NCI-H1694 treated with DMSO at 0.1 percent for 48 hours (cell line): ENCODE measurements at regions not wholly inside any gene's neighbourhood (a gene's known extent, or its start where the extent isn't known, plus 50 kb on each side); places are given as distances from the start of the nearest gene placed in this dataset.
A peak's percentile ranks its signal among the peaks of the same experiment; 100 is the strongest.
"Not testable (repeated sequence)": the region's sequence is repeated elsewhere in the genome, so short reads cannot be mapped to it uniquely, and the experiment has no call there.

Experiments used
- DNase-seq: peaks from one replicate; lab custom pipeline; 2025; lab: John Stamatoyannopoulos, UW

DNA sequence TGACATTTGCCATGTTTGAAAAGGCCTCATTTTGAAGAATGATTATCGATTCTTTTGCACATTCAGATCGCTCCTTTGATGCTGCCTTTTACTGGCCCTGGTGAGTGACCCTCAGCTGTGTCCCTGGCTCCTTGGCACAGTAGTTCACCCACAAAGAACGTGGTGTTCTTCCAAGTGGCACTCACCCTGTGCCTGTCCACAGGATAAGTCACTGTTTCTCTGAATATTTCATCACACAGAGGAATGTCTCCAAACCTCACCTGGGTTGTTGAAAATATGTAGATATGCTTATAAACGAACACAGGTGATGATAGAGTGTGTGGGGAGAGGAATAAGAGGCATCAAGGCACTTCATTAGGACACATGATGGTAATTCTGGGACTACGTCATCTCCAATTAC lies 810.7 kb downstream of the CCSER2 start:
- DNase-seq, result no peak

DNA sequence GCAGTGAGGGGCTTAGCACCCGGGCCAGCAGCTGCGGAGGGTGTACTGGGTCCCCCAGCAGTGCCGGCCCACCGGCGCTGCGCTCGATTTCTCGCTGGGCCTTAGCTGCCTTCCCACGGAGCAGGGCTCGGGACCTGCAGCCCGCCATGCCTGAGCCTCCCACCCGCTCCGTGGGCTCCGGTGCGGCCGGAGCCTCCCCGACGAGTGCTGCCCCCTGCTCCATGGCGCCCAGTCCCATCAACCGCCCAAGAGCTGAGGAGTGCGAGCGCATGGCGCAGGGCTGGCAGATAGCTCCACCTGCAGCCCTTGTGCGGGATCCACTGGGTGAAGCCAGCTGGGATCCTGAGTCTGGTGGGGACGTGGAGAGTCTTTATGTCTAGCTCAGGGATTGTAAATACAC lies 813.1 kb downstream of the CCSER2 start:
- DNase-seq, result not testable (repeated sequence)

DNA sequence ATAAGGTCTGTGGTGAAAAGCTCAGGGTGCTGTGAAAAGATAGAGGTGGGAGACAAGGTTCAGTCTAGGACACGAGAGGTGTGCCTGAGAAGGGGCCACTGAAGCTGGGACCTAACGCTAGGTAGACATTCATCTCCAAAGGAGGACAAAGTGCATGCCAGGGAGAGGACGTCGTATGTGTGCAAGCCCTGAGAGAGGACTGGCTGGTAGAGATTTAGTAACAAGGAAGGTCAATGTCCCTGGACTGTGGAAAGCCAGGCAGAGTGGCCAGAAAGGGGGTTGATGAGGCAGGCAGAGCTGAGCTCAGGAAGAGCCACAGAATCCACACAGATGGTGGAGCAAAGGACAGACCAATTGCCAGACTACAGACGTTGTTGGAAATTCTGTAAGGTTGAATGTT lies 817.6 kb downstream of the CCSER2 start:
- no peak for DNase-seq

DNA sequence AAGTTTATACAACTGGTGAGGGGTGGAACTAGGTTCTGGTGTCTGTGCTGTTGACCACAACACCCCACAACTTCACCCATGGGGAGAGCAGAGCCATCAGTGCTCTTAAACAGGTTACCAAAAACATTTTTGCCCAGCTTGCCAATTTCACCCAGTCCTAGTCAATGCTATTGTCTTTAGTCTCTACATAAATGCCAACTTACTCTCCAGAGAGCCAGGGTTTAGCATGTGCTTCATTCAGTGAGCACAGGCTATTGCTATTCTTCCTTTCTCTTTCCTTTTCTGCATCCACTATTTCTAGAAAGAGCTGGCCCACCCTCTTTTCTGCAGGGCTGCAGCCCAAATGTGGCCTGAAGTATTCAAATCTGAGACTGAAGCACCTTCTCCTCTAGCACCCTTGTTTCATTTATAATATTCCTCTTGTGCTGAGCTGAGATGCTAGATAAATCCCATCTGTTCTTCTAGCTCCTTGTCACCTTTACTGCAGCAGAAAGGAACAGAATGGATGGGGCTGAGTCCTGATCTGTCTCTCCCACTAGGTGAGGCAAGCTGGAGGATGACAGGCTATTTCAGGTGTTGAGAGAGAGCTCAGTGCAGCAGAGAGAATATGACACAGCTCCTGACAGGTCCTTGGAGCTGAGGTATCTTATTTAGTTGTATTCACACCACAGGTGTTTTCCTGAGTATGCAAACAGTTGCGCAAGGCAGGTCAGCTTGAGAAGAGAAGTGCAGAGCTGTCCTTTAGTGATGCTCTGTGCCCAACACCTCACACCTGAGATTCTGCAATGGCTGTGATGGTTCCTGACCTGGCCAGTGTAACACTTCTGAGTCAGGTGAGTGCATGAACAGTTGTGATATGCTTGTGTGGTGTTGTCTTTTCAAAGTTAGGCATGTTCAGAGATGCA lies 819.2 kb downstream of the CCSER2 start:
- no peak for DNase-seq

DNA sequence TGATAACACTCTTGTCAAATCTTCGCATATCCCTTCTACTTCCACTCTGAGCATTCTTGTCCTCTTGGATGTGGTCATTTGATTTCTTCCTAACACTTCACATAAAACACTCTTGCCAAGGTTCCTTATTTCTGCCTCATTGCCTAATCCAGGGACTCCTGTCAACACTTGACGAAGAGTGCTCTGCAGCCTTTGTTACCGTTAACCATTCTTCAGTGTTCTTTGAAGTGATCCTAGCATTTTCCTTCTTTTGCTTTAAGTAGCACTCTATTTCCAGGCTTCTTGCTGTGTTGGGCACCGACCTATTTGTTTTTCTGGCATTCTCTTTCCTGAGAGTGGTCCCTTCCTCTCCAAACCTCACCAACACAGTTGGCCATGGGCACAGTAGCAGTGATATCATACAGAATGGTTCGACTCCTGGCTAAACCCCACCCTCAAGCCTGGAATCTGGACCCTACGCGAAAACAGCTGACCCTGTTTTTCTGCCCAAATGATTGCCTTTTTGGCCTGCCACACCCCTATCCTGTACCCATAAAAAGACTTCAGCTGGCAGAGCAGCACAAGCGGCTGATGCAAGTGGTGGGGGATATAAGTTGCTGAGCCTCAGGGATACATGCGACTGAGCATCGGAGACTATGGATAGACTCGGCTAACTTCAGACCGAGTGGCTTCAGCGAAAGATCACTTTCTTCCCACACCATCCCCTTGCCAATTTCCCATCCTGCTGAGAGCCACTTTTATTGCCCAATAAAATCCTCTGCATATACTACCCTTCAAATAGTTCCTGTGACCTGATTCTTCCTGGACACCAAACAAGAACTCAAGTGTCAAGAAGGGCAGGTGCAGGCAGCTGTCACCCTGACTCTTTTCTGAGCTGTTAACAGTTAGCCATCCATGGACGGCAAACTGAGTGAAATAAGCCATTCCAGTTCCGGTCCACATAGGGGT lies 820.6 kb downstream of the CCSER2 start:
- DNase-seq, result no peak

DNA sequence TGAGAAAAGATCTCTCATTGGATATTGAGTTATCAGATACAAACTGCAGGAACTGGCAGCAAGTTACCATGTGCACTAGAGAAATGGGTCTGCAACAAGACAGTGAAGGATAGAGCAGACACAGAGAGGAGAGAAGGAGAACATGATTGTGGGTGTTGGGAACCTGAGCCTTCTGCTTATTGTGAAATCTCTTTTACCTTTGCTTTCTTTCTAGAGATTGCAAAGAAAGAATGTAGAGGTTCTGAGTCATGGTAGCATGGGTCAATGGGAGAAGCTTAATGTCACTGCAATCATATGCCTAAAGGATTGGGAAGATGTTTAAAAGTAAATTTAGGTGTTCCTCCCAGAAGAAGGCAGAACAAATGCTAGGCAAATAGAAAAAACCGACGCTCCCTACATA lies 821.4 kb downstream of the CCSER2 start:
- no peak for DNase-seq

DNA sequence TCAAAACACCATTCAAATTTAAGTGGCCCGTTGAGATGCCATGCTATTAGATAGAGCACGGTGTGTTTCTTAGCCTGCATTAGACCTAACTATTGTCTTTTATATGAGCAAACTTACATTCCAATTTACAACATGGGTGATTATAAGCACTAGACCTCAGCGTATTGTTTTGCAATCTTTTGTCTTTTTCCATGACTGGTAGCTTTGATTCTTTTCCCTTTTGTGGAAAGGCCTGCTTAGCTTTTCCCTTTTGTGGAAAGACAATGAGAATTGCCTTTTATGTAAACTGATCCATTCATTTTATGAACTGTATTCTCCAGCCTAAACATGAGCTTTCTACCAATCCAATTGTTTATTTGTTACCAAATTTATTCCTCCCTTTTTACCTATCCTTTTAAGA lies 823.1 kb downstream of the CCSER2 start:
- DNase-seq, result no peak

DNA sequence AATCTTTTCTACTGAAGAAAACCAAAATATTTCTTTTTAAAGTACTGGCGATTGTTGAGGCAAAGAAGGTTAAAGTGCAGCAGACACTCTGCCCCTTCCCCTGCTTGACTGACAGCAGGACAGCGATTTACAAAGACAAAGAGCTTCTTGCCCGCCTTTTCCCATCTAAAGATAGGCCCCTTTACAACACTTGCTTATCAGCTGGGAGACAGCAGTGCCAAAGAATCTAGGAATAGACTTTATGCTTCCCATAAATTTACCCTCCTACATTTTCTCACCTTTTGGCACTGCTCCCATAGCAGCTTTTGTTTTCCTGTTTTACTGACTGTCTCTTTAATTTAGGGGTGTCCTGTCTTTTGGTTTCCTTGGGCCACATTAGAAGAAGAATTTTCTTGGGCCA lies 824.1 kb downstream of the CCSER2 start:
- DNase-seq, result no peak

DNA sequence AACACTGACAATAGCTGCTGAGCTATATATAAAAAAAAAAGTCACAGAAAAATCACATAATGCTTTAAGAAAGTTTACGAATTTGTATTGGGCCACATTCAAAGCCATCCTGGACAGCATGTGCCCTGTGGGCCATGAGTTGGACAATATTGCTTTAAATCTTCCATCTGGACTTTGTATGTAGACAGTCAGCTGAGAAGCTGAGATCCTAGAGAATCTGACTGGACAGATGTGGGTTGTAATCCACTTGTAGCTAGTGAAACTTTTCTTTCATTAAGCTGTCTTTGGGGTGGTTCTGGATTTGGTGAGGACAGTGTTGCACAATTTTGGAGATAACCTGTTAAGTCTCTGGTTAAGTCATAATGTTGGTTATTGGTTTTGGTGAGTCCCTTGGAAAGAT lies 824.5 kb downstream of the CCSER2 start:
- DNase-seq, result no peak

DNA sequence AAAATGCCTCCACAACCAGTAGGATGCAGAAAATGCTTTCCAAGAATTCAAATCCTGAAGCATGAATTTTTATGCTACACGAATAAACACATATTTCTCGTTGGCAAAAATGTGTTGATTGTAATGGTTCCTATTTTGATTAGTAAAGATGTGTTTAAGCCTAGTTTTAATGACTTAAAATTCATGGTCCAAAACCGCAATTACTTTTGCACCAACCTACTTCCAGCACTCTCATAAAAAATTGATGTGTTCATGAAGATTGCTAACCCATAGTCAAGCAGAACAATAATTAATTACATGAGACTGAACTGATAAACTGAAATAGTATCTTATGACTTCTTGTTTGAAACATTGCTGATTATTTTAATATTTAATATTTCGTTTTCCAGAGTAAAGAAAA lies 828.8 kb downstream of the CCSER2 start:
- no peak for DNase-seq

DNA sequence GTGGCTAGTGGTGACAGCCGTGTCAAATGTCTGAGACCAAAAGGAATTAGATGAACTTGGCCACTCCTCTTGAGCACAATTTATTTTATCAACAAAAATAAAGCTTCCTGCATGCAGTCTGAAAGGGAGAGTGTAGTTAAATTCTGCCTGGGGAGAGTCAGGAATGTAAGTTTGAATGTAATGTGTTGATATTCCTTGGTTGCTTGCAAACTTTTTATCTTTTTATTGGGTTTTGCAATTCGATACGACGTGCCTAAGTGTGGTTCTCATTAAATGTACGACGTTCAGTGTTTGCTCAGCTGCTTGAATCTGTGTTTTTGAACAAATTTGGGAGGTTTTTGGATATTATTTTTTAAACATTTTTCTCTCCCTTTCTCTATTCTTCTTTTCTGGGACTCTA lies 839.9 kb downstream of the CCSER2 start:
- no peak for DNase-seq

DNA sequence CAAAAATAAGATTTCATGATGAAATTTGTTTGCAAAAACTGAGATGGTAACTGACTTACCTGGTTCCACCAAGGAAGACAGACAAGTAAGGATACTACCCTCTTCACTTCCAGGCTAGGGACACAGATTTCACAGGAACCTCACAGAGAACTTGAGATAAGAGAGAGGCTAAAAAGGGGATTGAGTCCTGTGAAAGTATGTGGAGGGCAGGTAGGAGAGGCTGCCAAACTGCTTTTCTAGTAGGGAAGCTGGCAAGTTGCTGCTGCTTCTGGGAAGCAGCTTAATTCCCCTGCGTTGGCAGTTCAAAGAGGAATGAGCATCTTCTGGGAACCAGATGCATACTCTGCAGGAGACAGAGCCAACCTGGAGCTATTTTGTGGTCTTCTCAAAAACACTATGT lies 841.6 kb downstream of the CCSER2 start:
- DNase-seq, result no peak

DNA sequence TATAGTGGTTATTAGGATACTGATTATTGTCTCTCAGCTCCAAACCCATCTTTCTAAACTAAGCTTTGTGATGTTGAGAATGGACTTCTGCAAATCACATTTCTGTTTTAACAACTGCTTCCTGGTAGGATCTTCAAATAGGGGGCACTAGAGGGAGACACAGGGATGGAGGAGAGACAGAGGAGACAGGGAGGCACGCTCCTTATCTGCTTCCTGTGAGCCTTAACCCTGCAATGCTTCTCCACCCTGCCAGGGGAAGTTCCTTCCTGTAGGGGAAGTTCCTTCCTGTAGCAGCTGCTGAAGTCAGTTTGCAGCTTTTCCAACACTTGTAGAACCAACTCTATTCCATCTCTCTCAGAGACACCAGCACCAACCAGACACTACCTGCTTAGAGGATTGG lies 847.2 kb downstream of the CCSER2 start:
- no peak for DNase-seq

DNA sequence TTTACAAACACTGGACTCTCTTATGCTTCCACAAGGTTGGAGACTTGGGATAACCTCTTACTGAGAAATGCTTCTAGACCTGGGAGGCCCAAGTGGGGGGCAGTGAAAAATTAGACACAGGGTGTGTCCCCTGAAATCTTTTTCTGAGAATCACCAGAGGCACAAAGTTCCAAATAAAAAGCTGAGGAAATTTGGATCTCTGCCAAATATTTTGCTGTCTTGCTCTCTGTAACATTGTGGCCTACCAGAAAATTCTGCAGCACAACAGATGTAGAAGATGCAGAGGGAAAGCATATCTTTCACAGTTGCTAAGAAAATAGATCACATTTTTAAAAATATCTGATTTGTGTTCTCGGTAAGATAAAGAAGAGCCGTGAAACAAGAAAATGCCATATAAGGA lies 849.4 kb downstream of the CCSER2 start:
- DNase-seq, result no peak

DNA sequence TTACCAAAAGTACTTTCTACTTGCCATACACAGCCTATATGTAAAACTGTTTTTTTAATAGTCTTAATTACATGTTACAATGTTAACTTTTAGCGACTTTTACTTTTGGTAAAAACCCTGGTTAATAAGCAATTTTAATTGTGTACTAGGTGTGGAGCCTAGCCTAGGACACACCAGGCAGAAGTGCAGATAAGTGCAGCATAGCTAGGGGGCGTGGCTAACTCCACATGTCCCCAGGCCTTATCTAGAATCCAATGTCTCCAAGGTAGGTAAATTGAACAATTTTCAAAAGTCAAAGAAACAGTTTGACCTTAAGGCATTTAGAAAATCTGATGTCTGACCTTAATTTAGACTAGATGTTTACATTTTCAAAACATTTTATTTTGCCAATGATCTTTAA lies 858.7 kb downstream of the CCSER2 start:
- DNase-seq, result no peak

DNA sequence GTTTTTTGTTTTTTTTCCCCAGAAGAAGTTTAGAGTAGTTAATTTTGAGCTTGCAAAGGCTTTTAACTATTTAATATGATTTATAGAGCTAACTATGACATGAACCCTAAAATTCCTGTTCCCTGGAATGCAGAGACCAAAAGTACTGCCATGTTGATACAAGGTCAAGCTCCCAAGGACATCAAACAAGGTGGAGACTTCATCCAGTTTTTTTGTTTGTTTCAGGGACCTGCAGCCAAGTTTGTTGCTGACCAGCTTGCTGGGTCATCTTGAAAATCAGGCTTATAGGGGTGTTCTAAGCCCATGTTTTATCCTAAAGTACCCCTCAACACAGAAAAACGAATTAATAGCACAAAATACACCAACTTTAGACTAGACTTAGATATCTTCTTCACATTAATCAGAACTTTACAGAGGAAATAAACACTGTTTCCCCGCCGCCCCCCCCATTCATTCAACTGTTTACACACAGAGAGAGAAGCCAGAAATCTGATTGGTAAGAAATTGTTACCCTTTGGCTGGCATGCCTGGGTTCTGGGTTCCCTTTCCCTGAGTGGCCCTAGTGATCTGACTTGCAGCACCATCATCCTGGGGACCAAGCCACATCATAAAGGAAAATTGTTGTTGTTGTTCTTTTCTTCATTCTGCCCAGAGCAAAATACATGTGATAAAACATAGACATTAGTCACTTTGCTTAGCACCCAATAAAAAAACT lies 860.5 kb downstream of the CCSER2 start:
- no peak for DNase-seq

DNA sequence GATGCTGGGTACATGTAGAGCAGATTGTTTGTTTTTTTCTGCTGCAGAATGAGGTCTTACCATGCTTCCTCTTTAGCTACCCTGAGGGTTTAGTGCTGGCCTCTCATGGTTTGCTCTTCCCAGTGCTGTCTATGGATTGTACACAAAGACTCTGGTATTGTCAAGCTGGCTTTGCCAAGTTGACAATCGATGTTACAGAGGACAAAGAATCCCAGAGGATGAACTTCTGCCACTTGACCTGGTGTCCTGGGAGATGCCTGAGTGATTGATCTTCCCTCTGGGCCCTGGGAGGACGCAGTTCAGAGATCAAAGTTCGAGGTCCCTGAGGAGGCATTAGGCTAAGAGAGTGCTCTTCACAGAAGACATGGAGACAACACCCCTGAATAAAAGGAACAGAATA lies 865.4 kb downstream of the CCSER2 start:
- no peak for DNase-seq

DNA sequence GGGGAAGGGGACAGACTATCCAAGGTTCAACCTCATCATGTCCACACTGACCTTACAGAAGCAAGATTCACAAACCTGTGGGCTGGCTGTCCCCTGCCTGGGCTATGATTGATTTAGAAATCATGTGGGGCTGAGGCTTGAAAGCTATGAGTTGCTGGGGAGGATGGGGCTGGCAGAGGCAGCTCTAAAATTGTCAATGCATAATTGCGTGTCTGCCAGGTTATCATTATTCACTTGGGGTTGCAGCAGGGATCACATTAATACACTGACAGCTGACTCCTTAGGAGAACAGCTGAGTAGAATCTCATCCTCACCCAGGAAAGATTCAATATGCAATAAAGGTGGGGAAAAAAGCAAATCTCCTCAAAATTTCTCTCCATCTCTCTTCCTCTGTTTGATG lies 866.3 kb downstream of the CCSER2 start:
- DNase-seq, result no peak

DNA sequence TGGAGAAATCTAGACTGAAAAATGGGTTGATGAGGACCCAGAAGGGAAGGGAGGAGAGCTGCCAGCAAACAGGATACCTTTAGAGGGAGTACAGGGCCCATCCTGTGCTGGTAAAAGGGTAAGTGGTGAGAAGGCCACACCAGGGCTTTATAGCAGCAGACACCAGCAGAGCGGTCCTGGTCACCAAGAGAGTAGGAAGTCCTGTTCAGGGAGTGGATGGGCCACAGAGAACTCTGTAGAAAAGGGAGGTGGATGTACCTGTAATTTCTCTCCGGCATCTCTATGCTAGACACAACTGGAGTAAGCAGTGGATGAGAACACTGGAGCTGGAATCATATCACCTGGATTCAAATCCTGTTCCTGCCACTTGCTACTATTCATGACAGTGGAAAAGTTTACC lies 867.2 kb downstream of the CCSER2 start:
- DNase-seq, result no peak

DNA sequence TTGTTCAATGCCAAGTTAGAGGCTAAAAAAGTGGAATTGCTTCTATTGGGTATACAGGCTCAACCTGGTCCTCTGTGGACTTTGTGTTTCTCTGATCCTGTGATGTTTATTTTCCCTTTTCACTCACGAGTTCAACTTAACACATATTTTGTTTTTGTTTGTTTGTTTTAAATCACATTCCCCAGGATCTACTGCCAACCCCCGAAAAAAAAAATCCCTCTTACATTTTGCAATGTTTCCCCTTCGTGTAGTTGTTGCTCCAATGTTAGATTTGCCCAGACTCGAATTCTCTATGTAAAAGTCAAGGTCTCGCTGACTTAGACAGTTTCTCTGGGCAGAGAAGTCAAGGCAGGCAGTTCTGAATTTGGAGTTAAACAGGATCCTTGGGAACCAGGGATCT lies 876.4 kb downstream of the CCSER2 start:
- DNase-seq, result no peak

DNA sequence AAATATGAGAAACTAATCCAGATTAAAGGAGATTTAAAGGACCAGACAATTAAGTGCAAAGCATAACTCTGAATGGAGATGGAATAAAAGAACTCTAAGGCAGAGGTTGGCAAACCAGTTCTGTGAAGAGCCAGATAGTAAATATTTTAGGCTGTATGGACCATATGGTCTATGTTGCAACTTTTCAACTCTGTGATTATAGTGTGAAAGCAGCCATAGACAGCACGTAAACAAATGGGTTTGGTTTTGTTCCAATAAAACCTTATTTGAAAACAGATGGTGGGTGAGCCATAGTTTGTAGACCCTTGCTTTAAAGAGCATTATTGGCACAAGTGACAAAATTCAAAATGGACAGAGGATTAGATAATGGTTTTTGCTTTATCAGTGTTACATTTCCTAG lies 884.1 kb downstream of the CCSER2 start:
- peak; percentile 83 for DNase-seq

DNA sequence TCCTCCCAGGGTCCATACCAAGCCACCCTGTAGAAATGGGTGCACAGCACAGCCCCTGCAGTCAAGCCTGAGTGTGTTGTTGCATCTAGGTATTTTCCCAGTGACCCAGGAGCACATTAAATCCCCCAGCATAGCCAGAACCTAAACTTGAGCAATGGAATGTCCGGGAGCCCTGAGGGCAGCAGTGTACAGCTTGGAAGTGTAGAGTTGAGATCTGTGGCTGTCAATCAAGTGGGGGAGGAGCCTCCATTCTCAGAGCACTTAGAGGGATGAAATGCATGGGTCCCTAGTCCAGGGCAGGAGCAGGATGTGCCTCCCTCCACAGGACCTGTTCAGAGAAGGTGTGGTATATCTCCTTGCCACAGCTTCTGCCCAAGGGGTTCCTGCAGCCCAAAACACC lies 885.1 kb downstream of the CCSER2 start:
- DNase-seq, result no peak
